Liver (tissue), 3 donors: ENCODE measurements at regions not wholly inside any gene's neighbourhood (a gene's known extent, or its start where the extent isn't known, plus 50 kb on each side); places are given as distances from the start of the nearest gene placed in this dataset.

Experiments
- ATF3 ChIP-seq: IDR thresholded peaks from 2 replicates; pipeline ENCODE4 v1.6.1; 2016; ENCODE audit warnings: antibody characterized with exemption
- CTCF ChIP-seq: fragments of 150-350 bp; IDR thresholded peaks from 2 replicates; pipeline ENCODE4 v1.5.1; 2017; ENCODE audit warnings: improper control_type of control experiment, low read depth, low read length; ENCODE audit not compliant: missing input control
- EGR1 ChIP-seq, 2 donors: IDR thresholded peaks; 2 replicates each; pipeline ENCODE4 v1.6.1; 2016 to 2018; ENCODE audit warnings: antibody characterized with exemption in 2 of 2, low read depth in 2 of 2
- FOXA1 ChIP-seq: IDR thresholded peaks from 2 replicates; pipeline ENCODE4 v1.6.1; 2016; ENCODE audit warnings: antibody characterized with exemption
- FOXA2 ChIP-seq: IDR thresholded peaks from 2 replicates; pipeline ENCODE4 v1.6.1; 2016; ENCODE audit warnings: antibody characterized with exemption
- GABPA ChIP-seq, 2 donors: IDR thresholded peaks in 1 of 2; conservative IDR thresholded peaks in 1 of 2; 2 replicates each; pipeline ENCODE4 v1.6.1; 2016; ENCODE audit warnings: antibody characterized with exemption in 2 of 2, mild to moderate bottlenecking in 1 of 2, moderate library complexity in 1 of 2
- JUND ChIP-seq, 2 donors: IDR thresholded peaks; 2 replicates each; pipeline ENCODE4 v1.6.1; 2016; ENCODE audit warnings: antibody characterized with exemption in 2 of 2
- RAD21 ChIP-seq, 2 donors: IDR thresholded peaks; 2 replicates each; pipeline ENCODE4 v1.6.1; 2016; ENCODE audit warnings: antibody characterized with exemption in 2 of 2, mild to moderate bottlenecking in 2 of 2
- REST ChIP-seq: IDR thresholded peaks from 2 replicates; pipeline ENCODE4 v1.6.1; 2016; ENCODE audit warnings: antibody characterized with exemption, mild to moderate bottlenecking
- SP1 ChIP-seq: IDR thresholded peaks from 2 replicates; pipeline ENCODE4 v1.6.1; 2018; ENCODE audit warnings: antibody characterized with exemption, mild to moderate bottlenecking
- TAF1 ChIP-seq: conservative IDR thresholded peaks from 2 replicates; pipeline ENCODE4 v1.6.1; 2016; ENCODE audit warnings: antibody characterized with exemption, mild to moderate bottlenecking
- YY1 ChIP-seq: IDR thresholded peaks from 2 replicates; pipeline ENCODE4 v1.6.1; 2016; ENCODE audit warnings: antibody characterized with exemption, mild to moderate bottlenecking
- ZBTB33 ChIP-seq: IDR thresholded peaks from 2 replicates; pipeline ENCODE4 v1.6.1; 2016; ENCODE audit warnings: antibody characterized with exemption
- TF ChIP-seq, protein P1 (sequence below): IDR thresholded peaks from 2 replicates; pipeline ENCODE4 v1.6.1; 2016; ENCODE audit warnings: antibody characterized with exemption
- donor health status: healthy.
- donor health status: healthy.

GRCh38 chr19:28554321-28555091 lies 658.4 kb downstream of the UQCRFS1 start:
- no peak for TF ChIP-seq CTCF
- no peak for TF ChIP-seq FOXA1
- no peak for TF ChIP-seq FOXA2
- TF ChIP-seq YY1: no peak
- TF ChIP-seq ZBTB33: no peak
- no peak for TF ChIP-seq GABPA (IDR thresholded peaks at IDR 0.05 in 1 of 2, conservative IDR thresholded peaks at IDR 0.05 in 1 of 2)
- TF ChIP-seq, protein P1, sequence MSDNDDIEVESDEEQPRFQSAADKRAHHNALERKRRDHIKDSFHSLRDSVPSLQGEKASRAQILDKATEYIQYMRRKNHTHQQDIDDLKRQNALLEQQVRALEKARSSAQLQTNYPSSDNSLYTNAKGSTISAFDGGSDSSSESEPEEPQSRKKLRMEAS: no peak
- no peak for TF ChIP-seq REST
- TF ChIP-seq EGR1 (IDR thresholded peaks at IDR 0.05; ENCODE audit: low read depth in 2 of 2): no peak
- no peak for TF ChIP-seq RAD21 (IDR thresholded peaks at IDR 0.05)
- no peak for TF ChIP-seq TAF1
- no peak for TF ChIP-seq SP1
- no peak for TF ChIP-seq ATF3
- TF ChIP-seq JUND (IDR thresholded peaks at IDR 0.05): no peak
